ENCODE measurements at regions not wholly inside any gene's neighbourhood (a gene's known extent, or its start where the extent isn't known, plus 50 kb on each side); places are given as distances from the start of the nearest gene placed in this dataset.

DNA sequence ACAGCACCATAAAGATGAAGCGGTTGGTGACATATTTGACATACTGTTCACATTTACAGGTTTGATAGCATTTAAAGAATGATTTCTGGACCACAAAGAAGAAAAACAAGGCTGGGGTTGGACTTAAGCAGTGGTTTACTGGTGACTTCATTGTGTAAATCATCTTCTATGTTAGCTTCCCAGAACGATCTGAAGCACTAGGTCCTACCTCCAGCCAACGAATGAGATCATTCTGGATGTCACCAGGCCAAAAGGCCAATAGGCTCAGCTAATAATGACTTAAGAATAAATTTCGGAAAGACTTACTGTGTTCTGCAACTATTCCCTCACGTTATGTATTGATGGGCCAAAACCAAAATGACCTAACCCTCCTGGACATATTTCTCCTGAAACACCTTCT, 675.3 kb upstream of the CCNG1 start:
- CTCF ChIA-PET, result no interaction called here
- H3K9me3 ChIP-seq, result no peaks in the 10 kb centered on the region

DNA sequence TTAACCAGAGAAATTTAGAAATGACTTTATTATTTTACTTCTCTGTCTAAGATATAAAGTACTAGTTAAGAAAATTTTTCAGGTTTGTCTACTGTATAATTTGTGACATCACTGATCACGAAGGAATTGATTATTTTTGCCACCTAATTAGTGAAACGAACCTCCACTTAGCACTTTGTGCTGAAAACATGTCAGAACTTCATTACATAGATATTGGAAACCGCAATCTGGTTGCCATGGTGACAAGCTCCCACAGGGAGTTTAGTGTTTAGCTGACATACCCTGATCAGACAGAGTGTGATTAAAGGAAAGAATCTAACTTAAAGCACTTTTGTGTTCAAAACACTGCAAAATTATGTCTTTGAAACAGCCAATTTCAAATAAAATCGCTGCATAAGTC, 668.4 kb upstream of the CCNG1 start:
- no peaks in the 10 kb centered on the region for H3K4me1 ChIP-seq
- BruUV-seq (replicated peaks), result no TSS peak
- H3K4me3 ChIP-seq (ENCODE audit: low read depth, low read length), result no peak overlapping the region
- Mint-ChIP-seq H3K9me3 (ENCODE audit: unreplicated experiment) (no peaks in the 10 kb centered on the region), H3K4me1 (ENCODE audit: low read depth, unreplicated experiment) (no peaks in the 10 kb centered on the region), H3K4me3 (ENCODE audit: unreplicated experiment) (no peak overlapping the region), H3K27me3 (ENCODE audit: insufficient read depth, unreplicated experiment) (no peaks in the 10 kb centered on the region), H3K36me3 (ENCODE audit: insufficient read depth, unreplicated experiment) (no peaks in the 10 kb centered on the region), H3K27ac (ENCODE audit: unreplicated experiment) (no peak overlapping the region)
- TF ChIP-seq, protein P1, sequence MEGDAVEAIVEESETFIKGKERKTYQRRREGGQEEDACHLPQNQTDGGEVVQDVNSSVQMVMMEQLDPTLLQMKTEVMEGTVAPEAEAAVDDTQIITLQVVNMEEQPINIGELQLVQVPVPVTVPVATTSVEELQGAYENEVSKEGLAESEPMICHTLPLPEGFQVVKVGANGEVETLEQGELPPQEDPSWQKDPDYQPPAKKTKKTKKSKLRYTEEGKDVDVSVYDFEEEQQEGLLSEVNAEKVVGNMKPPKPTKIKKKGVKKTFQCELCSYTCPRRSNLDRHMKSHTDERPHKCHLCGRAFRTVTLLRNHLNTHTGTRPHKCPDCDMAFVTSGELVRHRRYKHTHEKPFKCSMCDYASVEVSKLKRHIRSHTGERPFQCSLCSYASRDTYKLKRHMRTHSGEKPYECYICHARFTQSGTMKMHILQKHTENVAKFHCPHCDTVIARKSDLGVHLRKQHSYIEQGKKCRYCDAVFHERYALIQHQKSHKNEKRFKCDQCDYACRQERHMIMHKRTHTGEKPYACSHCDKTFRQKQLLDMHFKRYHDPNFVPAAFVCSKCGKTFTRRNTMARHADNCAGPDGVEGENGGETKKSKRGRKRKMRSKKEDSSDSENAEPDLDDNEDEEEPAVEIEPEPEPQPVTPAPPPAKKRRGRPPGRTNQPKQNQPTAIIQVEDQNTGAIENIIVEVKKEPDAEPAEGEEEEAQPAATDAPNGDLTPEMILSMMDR (IDR thresholded peaks at IDR 0.05; ENCODE audit: insufficient read depth in 1 of 2, low read depth in 1 of 2, low read length in 1 of 2, severe bottlenecking in 1 of 2, unreplicated experiment in 1 of 2), result no peak
- intact Hi-C loops (cut with micrococcal nuclease; ENCODE audit: unreplicated experiment), result no loop called here
- DNase-seq, result no peak
- POLR2A ChIA-PET, result no interaction called here
- CTCF ChIA-PET, result no interaction called here
- no peaks in the 10 kb centered on the region for H3K9me3 ChIP-seq
- H3K27me3 ChIP-seq (replicated peaks; ENCODE audit: control insufficient read depth, insufficient read depth, low read length), result no peaks in the 10 kb centered on the region
- no peaks in the 10 kb centered on the region for H3K36me3 ChIP-seq (ENCODE audit: control insufficient read depth, insufficient read depth, low read length)

More for the DNA sequence above, 675.3 kb upstream of the CCNG1 start:
- POLR2A ChIA-PET, result no interaction called here
- H3K36me3 ChIP-seq (ENCODE audit: control insufficient read depth, insufficient read depth, low read length), result no peaks in the 10 kb centered on the region
- no peak overlapping the region for H3K27ac Mint-ChIP-seq (ENCODE audit: unreplicated experiment)
- H3K36me3 Mint-ChIP-seq (ENCODE audit: insufficient read depth, unreplicated experiment), result no peaks in the 10 kb centered on the region
- no peaks in the 10 kb centered on the region for H3K4me1 ChIP-seq
- H3K27me3 Mint-ChIP-seq (ENCODE audit: insufficient read depth, unreplicated experiment), result no peaks in the 10 kb centered on the region
- H3K4me1 Mint-ChIP-seq (ENCODE audit: low read depth, unreplicated experiment), result no peaks in the 10 kb centered on the region
- TF ChIP-seq, protein P1 (IDR thresholded peaks at IDR 0.05; ENCODE audit: insufficient read depth in 1 of 2, low read depth in 1 of 2, low read length in 1 of 2, severe bottlenecking in 1 of 2, unreplicated experiment in 1 of 2), result no peak
- intact Hi-C loops (cut with micrococcal nuclease; ENCODE audit: unreplicated experiment), result no loop called here
- no peak overlapping the region for H3K4me3 Mint-ChIP-seq (ENCODE audit: unreplicated experiment)
- no peak for DNase-seq
- H3K27me3 ChIP-seq (replicated peaks; ENCODE audit: control insufficient read depth, insufficient read depth, low read length), result no peaks in the 10 kb centered on the region
- no peak overlapping the region for H3K4me3 ChIP-seq (ENCODE audit: low read depth, low read length)
- BruUV-seq (replicated peaks), result no TSS peak
- H3K9me3 Mint-ChIP-seq (ENCODE audit: unreplicated experiment), result no peaks in the 10 kb centered on the region

DNA sequence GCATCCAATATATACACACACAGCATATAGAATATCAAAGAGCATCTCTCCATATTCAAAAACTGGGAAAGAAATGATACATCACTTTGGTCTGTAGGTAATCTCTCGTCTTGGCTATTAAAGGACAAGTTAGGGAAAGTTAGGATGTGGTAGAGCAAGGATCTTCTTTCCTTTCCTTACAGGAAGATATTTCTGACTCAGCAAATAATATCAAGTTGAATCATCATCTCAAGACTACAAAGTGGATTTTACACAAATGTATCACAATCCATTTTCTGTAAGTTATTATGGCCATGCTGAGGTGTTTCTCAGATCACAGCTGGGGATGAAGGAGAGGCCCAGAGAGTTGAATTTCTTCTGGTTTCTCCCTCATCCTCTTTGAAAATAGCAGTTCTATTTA, 651.7 kb upstream of the CCNG1 start:
- no peak overlapping the region for H3K4me3 Mint-ChIP-seq (ENCODE audit: unreplicated experiment)
- no peaks in the 10 kb centered on the region for H3K9me3 Mint-ChIP-seq (ENCODE audit: unreplicated experiment)
- DNase-seq, result no peak
- Histone ChIP-seq H3K27me3 (replicated peaks; ENCODE audit: control insufficient read depth, insufficient read depth, low read length) (no peaks in the 10 kb centered on the region), H3K36me3 (ENCODE audit: control insufficient read depth, insufficient read depth, low read length) (no peaks in the 10 kb centered on the region), H3K4me1 (no peaks in the 10 kb centered on the region), H3K4me3 (ENCODE audit: low read depth, low read length) (no peak overlapping the region), H3K9me3 (no peaks in the 10 kb centered on the region)
- no TSS peak for BruUV-seq (replicated peaks)
- H3K27me3 Mint-ChIP-seq (ENCODE audit: insufficient read depth, unreplicated experiment), result no peaks in the 10 kb centered on the region
- ChIA-PET POLR2A (no interaction called here), CTCF (no interaction called here)
- no peak overlapping the region for H3K27ac Mint-ChIP-seq (ENCODE audit: unreplicated experiment)
- TF ChIP-seq, protein P1 (IDR thresholded peaks at IDR 0.05; ENCODE audit: insufficient read depth in 1 of 2, low read depth in 1 of 2, low read length in 1 of 2, severe bottlenecking in 1 of 2, unreplicated experiment in 1 of 2), result no peak
- intact Hi-C loops (cut with micrococcal nuclease; ENCODE audit: unreplicated experiment), result no loop called here
- no peaks in the 10 kb centered on the region for H3K4me1 Mint-ChIP-seq (ENCODE audit: low read depth, unreplicated experiment)
- H3K36me3 Mint-ChIP-seq (ENCODE audit: insufficient read depth, unreplicated experiment), result no peaks in the 10 kb centered on the region

Data from Caco-2 (cell line).